ENCODE measurements at regions not wholly inside any gene's neighbourhood (a gene's known extent, or its start where the extent isn't known, plus 50 kb on each side); places are given as distances from the start of the nearest gene placed in this dataset.

DNA sequence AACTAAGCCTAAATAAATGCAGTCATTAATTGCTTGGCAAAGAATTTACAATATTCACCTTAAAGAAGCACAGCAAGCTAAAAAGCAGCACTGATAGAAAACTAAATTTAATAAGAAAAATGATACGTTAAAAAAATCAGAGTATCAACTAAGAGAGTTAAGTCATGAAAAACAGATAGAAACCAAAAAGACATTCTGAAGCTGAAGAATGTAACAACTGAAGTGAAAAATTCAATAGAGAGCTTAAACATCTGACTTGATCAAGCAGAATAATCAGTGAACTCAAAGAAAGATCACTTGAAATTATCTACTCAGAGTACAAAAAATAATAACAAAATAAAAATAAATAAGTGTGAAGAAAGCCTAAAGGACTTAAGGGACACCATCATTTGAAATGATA is 588.0 kb upstream of the HS3ST1 start (continued):
- TF ChIP-seq, protein P1, sequence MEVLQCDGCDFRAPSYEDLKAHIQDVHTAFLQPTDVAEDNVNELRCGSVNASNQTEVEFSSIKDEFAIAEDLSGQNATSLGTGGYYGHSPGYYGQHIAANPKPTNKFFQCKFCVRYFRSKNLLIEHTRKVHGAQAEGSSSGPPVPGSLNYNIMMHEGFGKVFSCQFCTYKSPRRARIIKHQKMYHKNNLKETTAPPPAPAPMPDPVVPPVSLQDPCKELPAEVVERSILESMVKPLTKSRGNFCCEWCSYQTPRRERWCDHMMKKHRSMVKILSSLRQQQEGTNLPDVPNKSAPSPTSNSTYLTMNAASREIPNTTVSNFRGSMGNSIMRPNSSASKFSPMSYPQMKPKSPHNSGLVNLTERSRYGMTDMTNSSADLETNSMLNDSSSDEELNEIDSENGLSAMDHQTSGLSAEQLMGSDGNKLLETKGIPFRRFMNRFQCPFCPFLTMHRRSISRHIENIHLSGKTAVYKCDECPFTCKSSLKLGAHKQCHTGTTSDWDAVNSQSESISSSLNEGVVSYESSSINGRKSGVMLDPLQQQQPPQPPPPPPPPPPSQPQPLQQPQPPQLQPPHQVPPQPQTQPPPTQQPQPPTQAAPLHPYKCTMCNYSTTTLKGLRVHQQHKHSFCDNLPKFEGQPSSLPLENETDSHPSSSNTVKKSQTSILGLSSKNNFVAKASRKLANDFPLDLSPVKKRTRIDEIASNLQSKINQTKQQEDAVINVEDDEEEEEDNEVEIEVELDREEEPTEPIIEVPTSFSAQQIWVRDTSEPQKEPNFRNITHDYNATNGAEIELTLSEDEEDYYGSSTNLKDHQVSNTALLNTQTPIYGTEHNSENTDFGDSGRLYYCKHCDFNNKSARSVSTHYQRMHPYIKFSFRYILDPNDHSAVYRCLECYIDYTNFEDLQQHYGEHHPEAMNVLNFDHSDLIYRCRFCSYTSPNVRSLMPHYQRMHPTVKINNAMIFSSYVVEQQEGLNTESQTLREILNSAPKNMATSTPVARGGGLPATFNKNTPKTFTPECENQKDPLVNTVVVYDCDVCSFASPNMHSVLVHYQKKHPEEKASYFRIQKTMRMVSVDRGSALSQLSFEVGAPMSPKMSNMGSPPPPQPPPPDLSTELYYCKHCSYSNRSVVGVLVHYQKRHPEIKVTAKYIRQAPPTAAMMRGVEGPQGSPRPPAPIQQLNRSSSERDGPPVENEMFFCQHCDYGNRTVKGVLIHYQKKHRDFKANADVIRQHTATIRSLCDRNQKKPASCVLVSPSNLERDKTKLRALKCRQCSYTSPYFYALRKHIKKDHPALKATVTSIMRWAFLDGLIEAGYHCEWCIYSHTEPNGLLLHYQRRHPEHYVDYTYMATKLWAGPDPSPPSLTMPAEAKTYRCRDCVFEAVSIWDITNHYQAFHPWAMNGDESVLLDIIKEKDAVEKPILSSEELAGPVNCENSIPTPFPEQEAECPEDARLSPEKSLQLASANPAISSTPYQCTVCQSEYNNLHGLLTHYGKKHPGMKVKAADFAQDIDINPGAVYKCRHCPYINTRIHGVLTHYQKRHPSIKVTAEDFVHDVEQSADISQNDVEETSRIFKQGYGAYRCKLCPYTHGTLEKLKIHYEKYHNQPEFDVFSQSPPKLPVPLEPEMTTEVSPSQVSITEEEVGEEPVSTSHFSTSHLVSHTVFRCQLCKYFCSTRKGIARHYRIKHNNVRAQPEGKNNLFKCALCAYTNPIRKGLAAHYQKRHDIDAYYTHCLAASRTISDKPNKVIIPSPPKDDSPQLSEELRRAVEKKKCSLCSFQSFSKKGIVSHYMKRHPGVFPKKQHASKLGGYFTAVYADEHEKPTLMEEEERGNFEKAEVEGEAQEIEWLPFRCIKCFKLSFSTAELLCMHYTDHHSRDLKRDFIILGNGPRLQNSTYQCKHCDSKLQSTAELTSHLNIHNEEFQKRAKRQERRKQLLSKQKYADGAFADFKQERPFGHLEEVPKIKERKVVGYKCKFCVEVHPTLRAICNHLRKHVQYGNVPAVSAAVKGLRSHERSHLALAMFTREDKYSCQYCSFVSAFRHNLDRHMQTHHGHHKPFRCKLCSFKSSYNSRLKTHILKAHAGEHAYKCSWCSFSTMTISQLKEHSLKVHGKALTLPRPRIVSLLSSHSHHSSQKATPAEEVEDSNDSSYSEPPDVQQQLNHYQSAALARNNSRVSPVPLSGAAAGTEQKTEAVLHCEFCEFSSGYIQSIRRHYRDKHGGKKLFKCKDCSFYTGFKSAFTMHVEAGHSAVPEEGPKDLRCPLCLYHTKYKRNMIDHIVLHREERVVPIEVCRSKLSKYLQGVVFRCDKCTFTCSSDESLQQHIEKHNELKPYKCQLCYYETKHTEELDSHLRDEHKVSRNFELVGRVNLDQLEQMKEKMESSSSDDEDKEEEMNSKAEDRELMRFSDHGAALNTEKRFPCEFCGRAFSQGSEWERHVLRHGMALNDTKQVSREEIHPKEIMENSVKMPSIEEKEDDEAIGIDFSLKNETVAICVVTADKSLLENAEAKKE (CRISPR knock-in tag; IDR thresholded peaks at IDR 0.05) = no peak
- TF ChIP-seq ZNF114 (CRISPR knock-in tag; IDR thresholded peaks at IDR 0.05) = no peak
- TF ChIP-seq EZH2phosphoT487 (IDR thresholded peaks at IDR 0.05; ENCODE audit: unreplicated experiment) = no peak
- no peak for TF ChIP-seq STAT1 (IDR thresholded peaks at IDR 0.05; ENCODE audit: unreplicated experiment)
- no peak for TF ChIP-seq NANOG (IDR thresholded peaks at IDR 0.05; ENCODE audit: borderline replicate concordance)
- no peak for TF ChIP-seq EZH2 (IDR thresholded peaks at IDR 0.05; ENCODE audit: low read depth, unreplicated experiment)
- no peak for TF ChIP-seq ZNF331 (CRISPR knock-in tag; IDR thresholded peaks at IDR 0.05; ENCODE audit: low read depth)
- no peak for TF ChIP-seq CREB1 (CRISPR knock-in tag; IDR thresholded peaks at IDR 0.05; ENCODE audit: low read depth)

DNA sequence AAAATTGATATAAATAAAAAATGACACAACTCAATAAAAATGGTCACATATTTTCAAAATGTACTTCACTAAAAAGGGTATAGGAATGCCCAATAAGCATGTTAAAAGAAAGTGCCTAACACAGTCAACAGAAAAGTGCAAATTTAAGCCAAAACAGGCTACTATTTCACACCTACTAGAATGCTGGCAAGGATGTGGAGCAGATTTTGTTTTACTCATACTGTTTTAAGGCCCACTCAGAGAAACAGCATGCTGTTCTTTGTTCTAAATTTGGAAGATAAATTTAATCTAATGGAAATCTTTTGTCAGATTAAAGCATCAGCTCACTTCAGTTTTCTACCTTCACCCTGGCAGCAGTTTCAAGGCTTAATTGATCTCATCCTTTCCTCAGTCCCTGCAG is 576.8 kb upstream of the HS3ST1 start:
- no peaks in the 10 kb centered on the region for H3K4me1 Mint-ChIP-seq
- H3K27me3 Mint-ChIP-seq (ENCODE audit: insufficient read depth, low read depth, poor library complexity) = no peaks in the 10 kb centered on the region
- Histone ChIP-seq H3K27me3 (ENCODE audit: insufficient read depth) (no peaks in the 10 kb centered on the region), H3K4me3 (no peak overlapping the region), H3K9me2 (ENCODE audit: insufficient read depth) (peaks cover 8% of the 10 kb centered on the region; the same call in 1 of the 2 replicates), H3K4me2 (no peak overlapping the region), H3K79me2 (replicated peaks; ENCODE audit: insufficient read depth) (no peaks in the 10 kb centered on the region), H3K36me3 (ENCODE audit: insufficient read depth) (no peaks in the 10 kb centered on the region), H3K27ac (ENCODE audit: low read depth) (no peak overlapping the region), H3K4me1 (ENCODE audit: insufficient read depth) (no peaks in the 10 kb centered on the region), H2AFZ (no peak overlapping the region; the same call in 1 of the 2 replicates), H4K20me1 (replicated peaks; ENCODE audit: insufficient read depth) (no peaks in the 10 kb centered on the region), H3F3A (replicated peaks; ENCODE audit: low read depth) (no peaks in the 10 kb centered on the region)
- no peak for ATAC-seq
- no peak overlapping the region for H3K27ac Mint-ChIP-seq
- H3K4me3 Mint-ChIP-seq = no peak overlapping the region
- DNase-seq (ENCODE audit: low spot score) = no peak
- H3K36me3 Mint-ChIP-seq (ENCODE audit: low read depth) = peaks cover 9% of the 10 kb centered on the region; the same call in 2 of the 3 replicates
- H3K9me3 Mint-ChIP-seq = peaks cover 7% of the 10 kb centered on the region; the same call in 2 of the 3 replicates
- TF ChIP-seq ZNF114 (CRISPR knock-in tag; IDR thresholded peaks at IDR 0.05) (no peak), EZH2 (IDR thresholded peaks at IDR 0.05; ENCODE audit: low read depth, unreplicated experiment) (no peak), STAT1 (IDR thresholded peaks at IDR 0.05; ENCODE audit: unreplicated experiment) (no peak), POLR2AphosphoS5 (IDR thresholded peaks at IDR 0.05; ENCODE audit: low read depth) (no peak), ZNF331 (CRISPR knock-in tag; IDR thresholded peaks at IDR 0.05; ENCODE audit: low read depth) (no peak), EZH2phosphoT487 (IDR thresholded peaks at IDR 0.05; ENCODE audit: unreplicated experiment) (no peak), CREB1 (CRISPR knock-in tag; IDR thresholded peaks at IDR 0.05; ENCODE audit: low read depth) (no peak), JUNB (IDR thresholded peaks at IDR 0.05; ENCODE audit: unreplicated experiment) (no peak)
- TF ChIP-seq, protein P2, sequence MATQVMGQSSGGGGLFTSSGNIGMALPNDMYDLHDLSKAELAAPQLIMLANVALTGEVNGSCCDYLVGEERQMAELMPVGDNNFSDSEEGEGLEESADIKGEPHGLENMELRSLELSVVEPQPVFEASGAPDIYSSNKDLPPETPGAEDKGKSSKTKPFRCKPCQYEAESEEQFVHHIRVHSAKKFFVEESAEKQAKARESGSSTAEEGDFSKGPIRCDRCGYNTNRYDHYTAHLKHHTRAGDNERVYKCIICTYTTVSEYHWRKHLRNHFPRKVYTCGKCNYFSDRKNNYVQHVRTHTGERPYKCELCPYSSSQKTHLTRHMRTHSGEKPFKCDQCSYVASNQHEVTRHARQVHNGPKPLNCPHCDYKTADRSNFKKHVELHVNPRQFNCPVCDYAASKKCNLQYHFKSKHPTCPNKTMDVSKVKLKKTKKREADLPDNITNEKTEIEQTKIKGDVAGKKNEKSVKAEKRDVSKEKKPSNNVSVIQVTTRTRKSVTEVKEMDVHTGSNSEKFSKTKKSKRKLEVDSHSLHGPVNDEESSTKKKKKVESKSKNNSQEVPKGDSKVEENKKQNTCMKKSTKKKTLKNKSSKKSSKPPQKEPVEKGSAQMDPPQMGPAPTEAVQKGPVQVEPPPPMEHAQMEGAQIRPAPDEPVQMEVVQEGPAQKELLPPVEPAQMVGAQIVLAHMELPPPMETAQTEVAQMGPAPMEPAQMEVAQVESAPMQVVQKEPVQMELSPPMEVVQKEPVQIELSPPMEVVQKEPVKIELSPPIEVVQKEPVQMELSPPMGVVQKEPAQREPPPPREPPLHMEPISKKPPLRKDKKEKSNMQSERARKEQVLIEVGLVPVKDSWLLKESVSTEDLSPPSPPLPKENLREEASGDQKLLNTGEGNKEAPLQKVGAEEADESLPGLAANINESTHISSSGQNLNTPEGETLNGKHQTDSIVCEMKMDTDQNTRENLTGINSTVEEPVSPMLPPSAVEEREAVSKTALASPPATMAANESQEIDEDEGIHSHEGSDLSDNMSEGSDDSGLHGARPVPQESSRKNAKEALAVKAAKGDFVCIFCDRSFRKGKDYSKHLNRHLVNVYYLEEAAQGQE (IDR thresholded peaks at IDR 0.05; ENCODE audit: unreplicated experiment) = no peak
- TF ChIP-seq, protein P3, sequence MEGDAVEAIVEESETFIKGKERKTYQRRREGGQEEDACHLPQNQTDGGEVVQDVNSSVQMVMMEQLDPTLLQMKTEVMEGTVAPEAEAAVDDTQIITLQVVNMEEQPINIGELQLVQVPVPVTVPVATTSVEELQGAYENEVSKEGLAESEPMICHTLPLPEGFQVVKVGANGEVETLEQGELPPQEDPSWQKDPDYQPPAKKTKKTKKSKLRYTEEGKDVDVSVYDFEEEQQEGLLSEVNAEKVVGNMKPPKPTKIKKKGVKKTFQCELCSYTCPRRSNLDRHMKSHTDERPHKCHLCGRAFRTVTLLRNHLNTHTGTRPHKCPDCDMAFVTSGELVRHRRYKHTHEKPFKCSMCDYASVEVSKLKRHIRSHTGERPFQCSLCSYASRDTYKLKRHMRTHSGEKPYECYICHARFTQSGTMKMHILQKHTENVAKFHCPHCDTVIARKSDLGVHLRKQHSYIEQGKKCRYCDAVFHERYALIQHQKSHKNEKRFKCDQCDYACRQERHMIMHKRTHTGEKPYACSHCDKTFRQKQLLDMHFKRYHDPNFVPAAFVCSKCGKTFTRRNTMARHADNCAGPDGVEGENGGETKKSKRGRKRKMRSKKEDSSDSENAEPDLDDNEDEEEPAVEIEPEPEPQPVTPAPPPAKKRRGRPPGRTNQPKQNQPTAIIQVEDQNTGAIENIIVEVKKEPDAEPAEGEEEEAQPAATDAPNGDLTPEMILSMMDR (conservative IDR thresholded peaks at IDR 0.05; ENCODE audit: low read depth in 2 of 2) = no peak
